GM23338 (cell line): ENCODE measurements at regions not wholly inside any gene's neighbourhood (a gene's known extent, or its start where the extent isn't known, plus 50 kb on each side); places are given as distances from the start of the nearest gene placed in this dataset.

Experiments used
- EZH2 ChIP-seq: fragments of 200-600 bp; sonication (generic); IDR thresholded peaks from one replicate; pipeline ENCODE4 v1.8.0; 2017; ENCODE audit warnings: antibody characterized with exemption, mild to moderate bottlenecking, low read depth; ENCODE audit not compliant: unreplicated experiment
- TF ChIP-seq, protein P1 (sequence below), 2 experiments: fragments of 200-600 bp in 1 of 2; sonication (generic) in 1 of 2; conservative IDR thresholded peaks; 2 replicates each; pipeline versions ENCODE4 v1.5.1 to v1.6.1; 2016 to 2017; ENCODE audit warnings: antibody characterized with exemption in 2 of 2, low read depth in 2 of 2, mild to moderate bottlenecking in 2 of 2, moderate library complexity in 1 of 2
- TF ChIP-seq, protein P2 (sequence below): IDR thresholded peaks from one replicate; pipeline ENCODE4 v1.6.1; 2018; ENCODE audit warnings: antibody characterized with exemption; ENCODE audit not compliant: unreplicated experiment

DNA sequence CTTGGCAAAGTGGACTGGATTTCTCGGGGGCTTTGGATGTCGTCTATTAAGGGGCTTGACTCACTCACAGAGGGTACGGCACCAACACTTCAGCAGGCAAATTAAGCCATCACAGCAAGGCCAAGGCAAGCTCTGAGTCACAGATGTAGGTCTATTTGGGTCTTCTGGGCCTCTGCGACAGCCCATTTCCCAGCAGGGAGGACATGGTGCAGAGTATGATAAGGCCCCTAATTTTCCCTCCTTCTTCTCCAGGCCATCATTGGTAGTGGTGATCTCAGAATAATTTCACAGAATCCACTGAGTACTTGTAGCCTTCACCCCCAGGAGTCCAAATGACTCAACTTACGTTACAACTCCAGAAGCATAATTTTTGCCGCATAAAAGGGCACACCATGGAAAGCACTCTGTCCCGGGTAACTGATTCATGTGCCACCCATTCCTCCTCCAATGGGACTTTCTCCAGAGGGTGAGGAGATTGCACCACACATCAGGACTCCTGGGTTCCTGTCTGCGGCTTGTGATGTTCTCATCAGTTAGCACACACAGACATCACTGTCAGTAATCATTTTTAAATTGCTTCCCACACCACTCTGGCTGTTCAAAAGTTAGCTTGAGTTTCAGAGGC is 164.9 kb downstream of the TXNL1 start:
- TF ChIP-seq, protein P1, sequence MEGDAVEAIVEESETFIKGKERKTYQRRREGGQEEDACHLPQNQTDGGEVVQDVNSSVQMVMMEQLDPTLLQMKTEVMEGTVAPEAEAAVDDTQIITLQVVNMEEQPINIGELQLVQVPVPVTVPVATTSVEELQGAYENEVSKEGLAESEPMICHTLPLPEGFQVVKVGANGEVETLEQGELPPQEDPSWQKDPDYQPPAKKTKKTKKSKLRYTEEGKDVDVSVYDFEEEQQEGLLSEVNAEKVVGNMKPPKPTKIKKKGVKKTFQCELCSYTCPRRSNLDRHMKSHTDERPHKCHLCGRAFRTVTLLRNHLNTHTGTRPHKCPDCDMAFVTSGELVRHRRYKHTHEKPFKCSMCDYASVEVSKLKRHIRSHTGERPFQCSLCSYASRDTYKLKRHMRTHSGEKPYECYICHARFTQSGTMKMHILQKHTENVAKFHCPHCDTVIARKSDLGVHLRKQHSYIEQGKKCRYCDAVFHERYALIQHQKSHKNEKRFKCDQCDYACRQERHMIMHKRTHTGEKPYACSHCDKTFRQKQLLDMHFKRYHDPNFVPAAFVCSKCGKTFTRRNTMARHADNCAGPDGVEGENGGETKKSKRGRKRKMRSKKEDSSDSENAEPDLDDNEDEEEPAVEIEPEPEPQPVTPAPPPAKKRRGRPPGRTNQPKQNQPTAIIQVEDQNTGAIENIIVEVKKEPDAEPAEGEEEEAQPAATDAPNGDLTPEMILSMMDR (conservative IDR thresholded peaks at IDR 0.05; ENCODE audit: low read depth in 2 of 2), result no peak
- TF ChIP-seq, protein P2, sequence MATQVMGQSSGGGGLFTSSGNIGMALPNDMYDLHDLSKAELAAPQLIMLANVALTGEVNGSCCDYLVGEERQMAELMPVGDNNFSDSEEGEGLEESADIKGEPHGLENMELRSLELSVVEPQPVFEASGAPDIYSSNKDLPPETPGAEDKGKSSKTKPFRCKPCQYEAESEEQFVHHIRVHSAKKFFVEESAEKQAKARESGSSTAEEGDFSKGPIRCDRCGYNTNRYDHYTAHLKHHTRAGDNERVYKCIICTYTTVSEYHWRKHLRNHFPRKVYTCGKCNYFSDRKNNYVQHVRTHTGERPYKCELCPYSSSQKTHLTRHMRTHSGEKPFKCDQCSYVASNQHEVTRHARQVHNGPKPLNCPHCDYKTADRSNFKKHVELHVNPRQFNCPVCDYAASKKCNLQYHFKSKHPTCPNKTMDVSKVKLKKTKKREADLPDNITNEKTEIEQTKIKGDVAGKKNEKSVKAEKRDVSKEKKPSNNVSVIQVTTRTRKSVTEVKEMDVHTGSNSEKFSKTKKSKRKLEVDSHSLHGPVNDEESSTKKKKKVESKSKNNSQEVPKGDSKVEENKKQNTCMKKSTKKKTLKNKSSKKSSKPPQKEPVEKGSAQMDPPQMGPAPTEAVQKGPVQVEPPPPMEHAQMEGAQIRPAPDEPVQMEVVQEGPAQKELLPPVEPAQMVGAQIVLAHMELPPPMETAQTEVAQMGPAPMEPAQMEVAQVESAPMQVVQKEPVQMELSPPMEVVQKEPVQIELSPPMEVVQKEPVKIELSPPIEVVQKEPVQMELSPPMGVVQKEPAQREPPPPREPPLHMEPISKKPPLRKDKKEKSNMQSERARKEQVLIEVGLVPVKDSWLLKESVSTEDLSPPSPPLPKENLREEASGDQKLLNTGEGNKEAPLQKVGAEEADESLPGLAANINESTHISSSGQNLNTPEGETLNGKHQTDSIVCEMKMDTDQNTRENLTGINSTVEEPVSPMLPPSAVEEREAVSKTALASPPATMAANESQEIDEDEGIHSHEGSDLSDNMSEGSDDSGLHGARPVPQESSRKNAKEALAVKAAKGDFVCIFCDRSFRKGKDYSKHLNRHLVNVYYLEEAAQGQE, result no peak
- no peak for TF ChIP-seq EZH2
